Colonic mucosa (tissue), 4 donors: ENCODE measurements at regions not wholly inside any gene's neighbourhood (a gene's known extent, or its start where the extent isn't known, plus 50 kb on each side); places are given as distances from the start of the nearest gene placed in this dataset.

ENCODE experiments used
- DNase-seq: peaks from one replicate; pipeline ENCODE4 v3.0.0-alpha.2; 2020
- H3K27ac ChIP-seq: fragments of 200-600 bp; one replicate; pipeline ENCODE4 v1.8.0; 2021
- H3K27me3 ChIP-seq: fragments of 200-600 bp; one replicate; pipeline ENCODE4 v1.8.0; 2021
- H3K36me3 ChIP-seq: fragments of 200-600 bp; one replicate; pipeline ENCODE4 v1.8.0; 2021
- H3K4me1 ChIP-seq: fragments of 200-600 bp; one replicate; pipeline ENCODE4 v1.8.0; 2021; ENCODE audit warnings: mild to moderate bottlenecking
- H3K4me3 ChIP-seq: fragments of 200-600 bp; one replicate; pipeline ENCODE4 v1.8.0; 2021
- H3K9ac ChIP-seq, 2 donors: one replicate each; pipeline ENCODE4 v1.7.0; 2013; ENCODE audit warnings: control low read depth in 2 of 2, low read depth in 2 of 2, low read length in 2 of 2
- H3K9me3 ChIP-seq: fragments of 200-600 bp; one replicate; pipeline ENCODE4 v1.8.0; 2021
- CTCF ChIP-seq: fragments of 200-600 bp; IDR thresholded peaks from one replicate; pipeline ENCODE4 v1.8.0; 2022; ENCODE audit warnings: antibody characterized with exemption, mild to moderate bottlenecking
- intact Hi-C: fragments of 100-400 bp; cut with DNase I; formaldehyde crosslinking; loops from one replicate; pipeline ENCODE4 v1.14.1; 2022
- donor health status: healthy.
- donor health status: DM: no; HTN: no; CAD: no.
- donor health status: DM: no; HTN: no; CAD: no.

GRCh38 chr2:147548451-147548850 lies 296.4 kb upstream of the ACVR2A start:
- Histone ChIP-seq H3K27ac (no peak overlapping the region), H3K27me3 (no peaks in the 10 kb centered on the region), H3K4me1 (no peaks in the 10 kb centered on the region), H3K9ac (no peak overlapping the region), H3K4me3 (no peak overlapping the region), H3K9me3 (no peaks in the 10 kb centered on the region), H3K36me3 (no peaks in the 10 kb centered on the region)
- DNase-seq = no peak
- TF ChIP-seq CTCF = no peak
- intact Hi-C loops = no loop called here

DNA sequence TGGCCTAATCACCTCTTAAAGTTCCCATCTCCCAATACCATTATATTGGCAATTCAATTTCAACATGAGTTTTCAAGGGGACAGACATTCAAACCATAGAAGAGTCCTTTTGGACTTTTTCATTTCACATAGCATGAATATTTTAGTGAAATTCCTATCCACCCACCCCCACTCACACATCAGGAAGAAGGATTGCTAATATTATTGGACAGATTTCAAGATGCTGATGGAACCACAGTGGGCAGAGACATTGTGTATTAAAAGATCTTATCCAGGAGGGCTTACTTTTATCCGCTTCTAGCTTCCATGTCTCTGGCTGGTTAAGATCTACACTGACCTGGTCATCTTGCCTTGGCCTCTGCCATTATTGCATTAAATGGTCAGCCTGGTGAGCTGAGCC lies 297.4 kb upstream of the ACVR2A start:
- no peak overlapping the region for H3K27ac ChIP-seq
- no peaks in the 10 kb centered on the region for H3K4me1 ChIP-seq
- no peaks in the 10 kb centered on the region for H3K36me3 ChIP-seq
- no peaks in the 10 kb centered on the region for H3K27me3 ChIP-seq
- no peak overlapping the region for H3K4me3 ChIP-seq
- TF ChIP-seq CTCF = no peak
- H3K9ac ChIP-seq = no peak overlapping the region
- DNase-seq = no peak
- H3K9me3 ChIP-seq = no peaks in the 10 kb centered on the region
- intact Hi-C loops = no loop called here

DNA sequence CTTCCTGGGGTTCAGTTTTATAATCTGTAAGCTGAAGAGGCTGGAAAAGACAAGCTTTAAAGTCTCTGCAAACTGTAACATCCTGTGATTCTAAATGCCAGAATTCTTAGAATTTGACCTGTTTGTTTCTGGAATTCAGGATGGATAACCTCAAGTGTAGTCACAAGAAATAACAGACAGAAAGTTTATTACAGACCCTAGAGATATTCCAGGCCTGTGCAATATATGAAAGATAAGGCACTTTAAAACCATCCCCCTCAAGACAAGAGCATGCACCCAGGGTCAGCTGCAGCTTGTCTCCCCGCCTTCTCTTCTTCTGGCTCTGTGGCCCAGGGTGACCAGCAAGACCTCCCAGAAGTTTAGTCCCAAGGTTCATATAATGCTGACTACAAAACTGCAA lies 298.7 kb upstream of the ACVR2A start:
- intact Hi-C loops = no loop called here
- no peak for DNase-seq
- H3K9me3 ChIP-seq = no peaks in the 10 kb centered on the region
- TF ChIP-seq CTCF = no peak
- H3K27me3 ChIP-seq = no peaks in the 10 kb centered on the region
- H3K4me1 ChIP-seq = no peaks in the 10 kb centered on the region
- no peaks in the 10 kb centered on the region for H3K36me3 ChIP-seq
- no peak overlapping the region for H3K4me3 ChIP-seq
- H3K27ac ChIP-seq = no peak overlapping the region
- H3K9ac ChIP-seq = no peak overlapping the region

- H3K27me3 ChIP-seq = no peaks in the 10 kb centered on the region
- no peak overlapping the region for H3K4me3 ChIP-seq
- no peak overlapping the region for H3K27ac ChIP-seq
- TF ChIP-seq CTCF = no peak
- DNase-seq = no peak
- H3K4me1 ChIP-seq = no peaks in the 10 kb centered on the region
- intact Hi-C loops = no loop called here
- no peak overlapping the region for H3K9ac ChIP-seq
- H3K36me3 ChIP-seq = no peaks in the 10 kb centered on the region
- no peaks in the 10 kb centered on the region for H3K9me3 ChIP-seq
These were observed 301.8 kb upstream of the ACVR2A start for GRCh38 chr2:147543056-147543455.

GRCh38 chr2:147542351-147542750 lies 302.5 kb upstream of the ACVR2A start:
- H3K9ac ChIP-seq = no peak overlapping the region

More at GRCh38 chr2:147542351-147542750, 302.5 kb upstream of the ACVR2A start:
- no peak for TF ChIP-seq CTCF
- no peak overlapping the region for H3K4me3 ChIP-seq
- H3K9me3 ChIP-seq = no peaks in the 10 kb centered on the region
- no peaks in the 10 kb centered on the region for H3K4me1 ChIP-seq
- H3K27ac ChIP-seq = no peak overlapping the region
- DNase-seq = no peak
- intact Hi-C loops = no loop called here
- H3K27me3 ChIP-seq = no peaks in the 10 kb centered on the region
- H3K36me3 ChIP-seq = no peaks in the 10 kb centered on the region
